ENCODE measurements at regions not wholly inside any gene's neighbourhood (a gene's known extent, or its start where the extent isn't known, plus 50 kb on each side); places are given as distances from the start of the nearest gene placed in this dataset.

GRCh38 chr22:34855471-34855870, 210.5 kb upstream of the ISX start:
- TF ChIP-seq CTCF (IDR thresholded peaks at IDR 0.05) (no peak), POLR2A (IDR thresholded peaks at IDR 0.05) (no peak)

All from heart left ventricle (tissue), 13 donors.